ENCODE measurements at regions not wholly inside any gene's neighbourhood (a gene's known extent, or its start where the extent isn't known, plus 50 kb on each side); places are given as distances from the start of the nearest gene placed in this dataset.

- H3K9me3 Mint-ChIP-seq = peaks cover 0 to 2% (median 0%) of the 10 kb centered on the region in 3 donors
- H3K27me3 Mint-ChIP-seq = no peaks in the 10 kb centered on the region
- no peaks in the 10 kb centered on the region for H3K4me1 Mint-ChIP-seq
- H3K36me3 Mint-ChIP-seq = no peaks in the 10 kb centered on the region
- H3K4me3 Mint-ChIP-seq = no peak overlapping the region
- H3K27ac Mint-ChIP-seq = no peak overlapping the region
Observed at GRCh38 chr5:167770461-167770860, 521.0 kb upstream of the WWC1 start.

GRCh38 chr5:167771571-167771970 is 519.9 kb upstream of the WWC1 start:
- Mint-ChIP-seq H3K27me3 (no peaks in the 10 kb centered on the region), H3K4me3 (no peak overlapping the region), H3K9me3 (no peaks in the 10 kb centered on the region), H3K4me1 (no peaks in the 10 kb centered on the region), H3K36me3 (no peaks in the 10 kb centered on the region), H3K27ac (no peak overlapping the region)

- Mint-ChIP-seq H3K27me3 (no peaks in the 10 kb centered on the region), H3K9me3 (peaks cover 0 to 2% (median 0%) of the 10 kb centered on the region in 3 donors), H3K4me1 (no peaks in the 10 kb centered on the region), H3K36me3 (no peaks in the 10 kb centered on the region), H3K27ac (no peak overlapping the region), H3K4me3 (no peak overlapping the region)
Observed at GRCh38 chr5:167773668-167774301, 517.7 kb upstream of the WWC1 start.

GRCh38 chr5:167777746-167778145 is 513.7 kb upstream of the WWC1 start:
- no peaks in the 10 kb centered on the region for H3K4me1 Mint-ChIP-seq
- no peaks in the 10 kb centered on the region for H3K36me3 Mint-ChIP-seq
- no peak overlapping the region for H3K27ac Mint-ChIP-seq
- H3K27me3 Mint-ChIP-seq = no peaks in the 10 kb centered on the region
- H3K9me3 Mint-ChIP-seq = peaks cover 0 to 2% (median 1%) of the 10 kb centered on the region in 3 donors
- peak overlapping the region in 1 of 4 donors; percentile 31 for H3K4me3 Mint-ChIP-seq

- no peaks in the 10 kb centered on the region for H3K4me1 Mint-ChIP-seq
Observed at GRCh38 chr5:167778228-167778627, 513.2 kb upstream of the WWC1 start.

GRCh38 chr5:167779644-167780043 is 511.8 kb upstream of the WWC1 start:
- Mint-ChIP-seq H3K27me3 (no peaks in the 10 kb centered on the region), H3K4me3 (no peak overlapping the region), H3K36me3 (no peaks in the 10 kb centered on the region), H3K9me3 (peaks cover 0 to 2% (median 1%) of the 10 kb centered on the region in 3 donors), H3K27ac (no peak overlapping the region), H3K4me1 (no peaks in the 10 kb centered on the region)

More at GRCh38 chr5:167778228-167778627, 513.2 kb upstream of the WWC1 start:
- no peaks in the 10 kb centered on the region for H3K36me3 Mint-ChIP-seq
- no peak overlapping the region for H3K4me3 Mint-ChIP-seq
- H3K9me3 Mint-ChIP-seq = peaks cover 0 to 2% (median 1%) of the 10 kb centered on the region in 3 donors
- no peaks in the 10 kb centered on the region for H3K27me3 Mint-ChIP-seq
- no peak overlapping the region for H3K27ac Mint-ChIP-seq

GRCh38 chr5:167780177-167780576 is 511.3 kb upstream of the WWC1 start:
- H3K36me3 Mint-ChIP-seq = no peaks in the 10 kb centered on the region
- no peaks in the 10 kb centered on the region for H3K27me3 Mint-ChIP-seq
- peaks cover 0 to 2% (median 1%) of the 10 kb centered on the region in 3 donors for H3K9me3 Mint-ChIP-seq
- H3K27ac Mint-ChIP-seq = no peak overlapping the region
- H3K4me3 Mint-ChIP-seq = no peak overlapping the region
- no peaks in the 10 kb centered on the region for H3K4me1 Mint-ChIP-seq

GRCh38 chr5:167783145-167783817 is 508.2 kb upstream of the WWC1 start:
- no peaks in the 10 kb centered on the region for H3K36me3 Mint-ChIP-seq
- H3K27ac Mint-ChIP-seq = no peak overlapping the region
- H3K4me1 Mint-ChIP-seq = no peaks in the 10 kb centered on the region
- H3K9me3 Mint-ChIP-seq = peaks cover 0 to 5% (median 0%) of the 10 kb centered on the region in 3 donors
- no peak overlapping the region for H3K4me3 Mint-ChIP-seq
- H3K27me3 Mint-ChIP-seq = no peaks in the 10 kb centered on the region

GRCh38 chr5:167785106-167785505 is 506.3 kb upstream of the WWC1 start:
- H3K27ac Mint-ChIP-seq = no peak overlapping the region
- no peaks in the 10 kb centered on the region for H3K4me1 Mint-ChIP-seq
- no peaks in the 10 kb centered on the region for H3K36me3 Mint-ChIP-seq
- H3K9me3 Mint-ChIP-seq = peaks cover 0 to 5% (median 0%) of the 10 kb centered on the region in 3 donors
- no peak overlapping the region for H3K4me3 Mint-ChIP-seq
- H3K27me3 Mint-ChIP-seq = no peaks in the 10 kb centered on the region

- Mint-ChIP-seq H3K4me3 (no peak overlapping the region), H3K27ac (no peak overlapping the region), H3K27me3 (no peaks in the 10 kb centered on the region), H3K9me3 (peaks cover 0 to 4% (median 0%) of the 10 kb centered on the region in 3 donors), H3K36me3 (no peaks in the 10 kb centered on the region), H3K4me1 (no peaks in the 10 kb centered on the region)
Observed at GRCh38 chr5:167785901-167786300, 505.5 kb upstream of the WWC1 start.

GRCh38 chr5:167786871-167787578 is 504.4 kb upstream of the WWC1 start:
- Mint-ChIP-seq H3K9me3 (peaks cover 0 to 4% (median 0%) of the 10 kb centered on the region in 3 donors), H3K27me3 (no peaks in the 10 kb centered on the region), H3K27ac (no peak overlapping the region), H3K36me3 (no peaks in the 10 kb centered on the region), H3K4me1 (no peaks in the 10 kb centered on the region), H3K4me3 (no peak overlapping the region)

GRCh38 chr5:167790045-167790444 is 501.4 kb upstream of the WWC1 start:
- no peaks in the 10 kb centered on the region for H3K36me3 Mint-ChIP-seq
- H3K27me3 Mint-ChIP-seq = no peaks in the 10 kb centered on the region
- peaks cover 0 to 4% (median 0%) of the 10 kb centered on the region in 3 donors for H3K9me3 Mint-ChIP-seq
- no peaks in the 10 kb centered on the region for H3K4me1 Mint-ChIP-seq
- no peak overlapping the region for H3K27ac Mint-ChIP-seq
- H3K4me3 Mint-ChIP-seq = no peak overlapping the region

- Mint-ChIP-seq H3K36me3 (no peaks in the 10 kb centered on the region), H3K27me3 (no peaks in the 10 kb centered on the region), H3K9me3 (peaks cover 0 to 4% (median 0%) of the 10 kb centered on the region in 3 donors), H3K4me1 (no peaks in the 10 kb centered on the region), H3K27ac (no peak overlapping the region), H3K4me3 (no peak overlapping the region)
Observed at GRCh38 chr5:167790462-167791260, 500.8 kb upstream of the WWC1 start.

- H3K4me1 Mint-ChIP-seq = no peaks in the 10 kb centered on the region
- peaks cover 0 to 2% (median 0%) of the 10 kb centered on the region in 3 donors for H3K9me3 Mint-ChIP-seq
- H3K36me3 Mint-ChIP-seq = no peaks in the 10 kb centered on the region
- H3K4me3 Mint-ChIP-seq = no peak overlapping the region
- H3K27ac Mint-ChIP-seq = no peak overlapping the region
- H3K27me3 Mint-ChIP-seq = no peaks in the 10 kb centered on the region
Observed at GRCh38 chr5:167792514-167792913, 498.9 kb upstream of the WWC1 start.

- no peaks in the 10 kb centered on the region for H3K36me3 Mint-ChIP-seq
- H3K9me3 Mint-ChIP-seq = no peaks in the 10 kb centered on the region
- no peaks in the 10 kb centered on the region for H3K27me3 Mint-ChIP-seq
- no peak overlapping the region for H3K27ac Mint-ChIP-seq
- no peaks in the 10 kb centered on the region for H3K4me1 Mint-ChIP-seq
- H3K4me3 Mint-ChIP-seq = no peak overlapping the region
Observed at GRCh38 chr5:167793700-167794099, 497.7 kb upstream of the WWC1 start.

Data from IgD-negative memory B cell (primary cell).